A172 (cell line): ENCODE measurements at regions not wholly inside any gene's neighbourhood (a gene's known extent, or its start where the extent isn't known, plus 50 kb on each side); places are given as distances from the start of the nearest gene placed in this dataset.
"Not testable (repeated sequence)": the region's sequence is repeated elsewhere in the genome, so short reads cannot be mapped to it uniquely, and the experiment has no call there.

ENCODE experiments used
- DNase-seq: peaks from one replicate; pipeline ENCODE4 v3.0.0-alpha.2; 2015; ENCODE audit warnings: low spot score

- DNase-seq: peak; percentile 74
Measured at GRCh38 chr3:161914703-161915417, 418.3 kb downstream of the OTOL1 start.

- DNase-seq: peak; percentile 11
Measured at GRCh38 chr3:161915418-161915750, 418.8 kb downstream of the OTOL1 start.

GRCh38 chr3:161920196-161920595 is 423.6 kb downstream of the OTOL1 start:
- peak; percentile 14 for DNase-seq

- no peak for DNase-seq
Measured at GRCh38 chr3:161925749-161926360, 429.2 kb downstream of the OTOL1 start.

GRCh38 chr3:161927131-161927530 is 430.5 kb downstream of the OTOL1 start:
- no peak for DNase-seq

- no peak for DNase-seq
Measured at GRCh38 chr3:161939918-161940620, 443.5 kb downstream of the OTOL1 start.

GRCh38 chr3:161940621-161940965 is 444.0 kb downstream of the OTOL1 start:
- DNase-seq: no peak

- DNase-seq: no peak
Measured at GRCh38 chr3:161941891-161942290, 445.3 kb downstream of the OTOL1 start.

- not testable (repeated sequence) for DNase-seq
Measured at GRCh38 chr3:161943801-161944345, 447.3 kb downstream of the OTOL1 start.

- DNase-seq: no peak
Measured at GRCh38 chr3:161946443-161946960, 449.9 kb downstream of the OTOL1 start.

- DNase-seq: no peak
Measured at GRCh38 chr3:161950318-161950868, 453.8 kb downstream of the OTOL1 start.

- DNase-seq: no peak
Measured at GRCh38 chr3:161957467-161957866, 460.9 kb downstream of the OTOL1 start.

GRCh38 chr3:161964857-161965256 is 468.2 kb downstream of the OTOL1 start:
- no peak for DNase-seq

GRCh38 chr3:161969867-161970266 is 473.3 kb downstream of the OTOL1 start:
- DNase-seq: no peak

GRCh38 chr3:161975201-161975600 is 478.6 kb downstream of the OTOL1 start:
- DNase-seq: no peak

- DNase-seq: peak; percentile 62
Measured at GRCh38 chr3:161977063-161977462, 480.5 kb downstream of the OTOL1 start.

GRCh38 chr3:161977850-161978249 is 481.2 kb downstream of the OTOL1 start:
- DNase-seq: no peak

GRCh38 chr3:161987933-161988332 is 491.3 kb downstream of the OTOL1 start:
- no peak for DNase-seq

- DNase-seq: peak; percentile 66
Measured at GRCh38 chr3:161989012-161989411, 492.4 kb downstream of the OTOL1 start.

- no peak for DNase-seq
Measured at GRCh38 chr3:161990036-161990435, 493.4 kb downstream of the OTOL1 start.

- DNase-seq: peak; percentile 6
Measured at GRCh38 chr3:161991901-161992540, 495.4 kb downstream of the OTOL1 start.

- no peak for DNase-seq
Measured at GRCh38 chr3:161999846-162000245, 503.2 kb downstream of the OTOL1 start.
